GM12872 (cell line): ENCODE measurements at regions not wholly inside any gene's neighbourhood (a gene's known extent, or its start where the extent isn't known, plus 50 kb on each side); places are given as distances from the start of the nearest gene placed in this dataset.

ENCODE experiments used
- CTCF ChIP-seq: IDR thresholded peaks from 3 replicates; pipeline ENCODE4 v1.5.1; 2011; ENCODE audit warnings: low read depth, mild to moderate bottlenecking, low read length, moderate library complexity; ENCODE audit not compliant: insufficient read depth

- TF ChIP-seq CTCF = no peak
These were observed 574.9 kb downstream of the DIPK2A start for GRCh38 chr3:144546539-144546938.

GRCh38 chr3:144548346-144548745 lies 576.7 kb downstream of the DIPK2A start:
- TF ChIP-seq CTCF = no peak

GRCh38 chr3:144549166-144549565 lies 577.5 kb downstream of the DIPK2A start:
- no peak for TF ChIP-seq CTCF

- no peak for TF ChIP-seq CTCF
These were observed 580.9 kb downstream of the DIPK2A start for GRCh38 chr3:144552346-144553057.

GRCh38 chr3:144553301-144553700 lies 581.7 kb downstream of the DIPK2A start:
- no peak for TF ChIP-seq CTCF

GRCh38 chr3:144554889-144555288 lies 583.3 kb downstream of the DIPK2A start:
- TF ChIP-seq CTCF = no peak

GRCh38 chr3:144556392-144556791 lies 584.8 kb downstream of the DIPK2A start:
- no peak for TF ChIP-seq CTCF
